Testis (tissue), 2 donors: ENCODE measurements at regions not wholly inside any gene's neighbourhood (a gene's known extent, or its start where the extent isn't known, plus 50 kb on each side); places are given as distances from the start of the nearest gene placed in this dataset.

Source experiments
- CTCF ChIP-seq, 3 experiments: fragments of 450-650 bp in 2 of 3; fragments of 200-600 bp in 1 of 3; sonication (generic) in 1 of 3; IDR thresholded peaks; one replicate each; pipeline ENCODE4 v1.5.1; 2016 to 2019; ENCODE audit warnings: antibody characterized with exemption in 3 of 3, mild to moderate bottlenecking in 2 of 3, moderate library complexity in 1 of 3
- POLR2A ChIP-seq: fragments of 450-650 bp; IDR thresholded peaks from one replicate; pipeline ENCODE4 v1.6.1; 2017; ENCODE audit warnings: antibody characterized with exemption, mild to moderate bottlenecking, moderate library complexity

- TF ChIP-seq CTCF (IDR thresholded peaks at IDR 0.05) = no peak
- no peak for TF ChIP-seq POLR2A
Measured at GRCh38 chr2:37551783-37552182, 119.7 kb downstream of the CDC42EP3 start.
